ENCODE measurements at regions not wholly inside any gene's neighbourhood (a gene's known extent, or its start where the extent isn't known, plus 50 kb on each side); places are given as distances from the start of the nearest gene placed in this dataset.

DNA sequence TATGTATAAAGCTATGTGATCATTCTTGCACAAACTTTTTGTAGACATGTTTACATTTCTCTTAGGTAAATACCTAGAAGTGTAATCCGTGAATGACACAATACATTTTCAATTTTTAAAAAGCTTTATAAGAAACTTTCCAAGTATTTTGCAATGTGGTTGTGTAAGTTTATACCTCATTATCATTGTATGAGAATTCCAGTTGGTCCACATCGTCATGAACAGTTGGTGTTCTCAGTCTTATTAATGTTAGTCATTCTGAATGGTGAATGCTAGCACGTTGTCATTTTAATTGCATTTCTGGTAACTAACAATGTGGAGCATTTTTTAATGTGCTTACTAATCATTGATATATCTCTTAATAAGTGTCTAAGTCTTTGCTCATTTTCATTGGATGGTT, 116.5 kb upstream of the F13A1 start:
- TF ChIP-seq, protein P1, sequence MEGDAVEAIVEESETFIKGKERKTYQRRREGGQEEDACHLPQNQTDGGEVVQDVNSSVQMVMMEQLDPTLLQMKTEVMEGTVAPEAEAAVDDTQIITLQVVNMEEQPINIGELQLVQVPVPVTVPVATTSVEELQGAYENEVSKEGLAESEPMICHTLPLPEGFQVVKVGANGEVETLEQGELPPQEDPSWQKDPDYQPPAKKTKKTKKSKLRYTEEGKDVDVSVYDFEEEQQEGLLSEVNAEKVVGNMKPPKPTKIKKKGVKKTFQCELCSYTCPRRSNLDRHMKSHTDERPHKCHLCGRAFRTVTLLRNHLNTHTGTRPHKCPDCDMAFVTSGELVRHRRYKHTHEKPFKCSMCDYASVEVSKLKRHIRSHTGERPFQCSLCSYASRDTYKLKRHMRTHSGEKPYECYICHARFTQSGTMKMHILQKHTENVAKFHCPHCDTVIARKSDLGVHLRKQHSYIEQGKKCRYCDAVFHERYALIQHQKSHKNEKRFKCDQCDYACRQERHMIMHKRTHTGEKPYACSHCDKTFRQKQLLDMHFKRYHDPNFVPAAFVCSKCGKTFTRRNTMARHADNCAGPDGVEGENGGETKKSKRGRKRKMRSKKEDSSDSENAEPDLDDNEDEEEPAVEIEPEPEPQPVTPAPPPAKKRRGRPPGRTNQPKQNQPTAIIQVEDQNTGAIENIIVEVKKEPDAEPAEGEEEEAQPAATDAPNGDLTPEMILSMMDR (conservative IDR thresholded peaks at IDR 0.05), result no peak
- no peak for TF ChIP-seq ZFX (IDR thresholded peaks at IDR 0.05)
